HG02759 (cell line): ENCODE measurements at regions not wholly inside any gene's neighbourhood (a gene's known extent, or its start where the extent isn't known, plus 50 kb on each side); places are given as distances from the start of the nearest gene placed in this dataset.
"Not testable (repeated sequence)": the region's sequence is repeated elsewhere in the genome, so short reads cannot be mapped to it uniquely, and the experiment has no call there.

Experiments
- ATAC-seq: cut with Tn5 transposase; IDR thresholded peaks from one replicate; pipeline ENCODE4 v1.9.1; 2021; ENCODE audit warnings: mild to moderate bottlenecking, moderate library complexity; ENCODE audit not compliant: unreplicated experiment

- no peak for ATAC-seq
These were observed 55.5 kb upstream of the PIK3C3 start for GRCh38 chr18:41899535-41899934.

GRCh38 chr18:41893432-41893831, 61.6 kb upstream of the PIK3C3 start:
- no peak for ATAC-seq

GRCh38 chr18:41887100-41887499, 67.9 kb upstream of the PIK3C3 start:
- no peak for ATAC-seq

- no peak for ATAC-seq
These were observed 68.8 kb upstream of the PIK3C3 start for GRCh38 chr18:41886126-41886807.

GRCh38 chr18:41881285-41881684, 73.7 kb upstream of the PIK3C3 start:
- ATAC-seq = no peak

GRCh38 chr18:41879256-41879655, 75.8 kb upstream of the PIK3C3 start:
- no peak for ATAC-seq

- ATAC-seq = no peak
These were observed 79.8 kb upstream of the PIK3C3 start for GRCh38 chr18:41875094-41875780.

GRCh38 chr18:41873730-41874129, 81.3 kb upstream of the PIK3C3 start:
- ATAC-seq = no peak

- ATAC-seq = no peak
These were observed 82.8 kb upstream of the PIK3C3 start for GRCh38 chr18:41872206-41872605.

GRCh38 chr18:41871229-41872000, 83.6 kb upstream of the PIK3C3 start:
- no peak for ATAC-seq

- no peak for ATAC-seq
These were observed 84.2 kb upstream of the PIK3C3 start for GRCh38 chr18:41870817-41871216.

- no peak for ATAC-seq
These were observed 84.8 kb upstream of the PIK3C3 start for GRCh38 chr18:41870191-41870590.

- ATAC-seq = not testable (repeated sequence)
These were observed 89.2 kb upstream of the PIK3C3 start for GRCh38 chr18:41865796-41866195.

- no peak for ATAC-seq
These were observed 90.8 kb upstream of the PIK3C3 start for GRCh38 chr18:41864216-41864615.

GRCh38 chr18:41862921-41863320, 92.1 kb upstream of the PIK3C3 start:
- no peak for ATAC-seq

GRCh38 chr18:41860987-41861386, 94.0 kb upstream of the PIK3C3 start:
- no peak for ATAC-seq

GRCh38 chr18:41858761-41859555, 96.1 kb upstream of the PIK3C3 start:
- no peak for ATAC-seq

- no peak for ATAC-seq
These were observed 101.8 kb upstream of the PIK3C3 start for GRCh38 chr18:41853280-41853679.

- no peak for ATAC-seq
These were observed 104.3 kb upstream of the PIK3C3 start for GRCh38 chr18:41850781-41851180.

- no peak for ATAC-seq
These were observed 105.4 kb upstream of the PIK3C3 start for GRCh38 chr18:41849632-41850031.

GRCh38 chr18:41845563-41845962, 109.5 kb upstream of the PIK3C3 start:
- ATAC-seq = no peak
